ENCODE measurements at regions not wholly inside any gene's neighbourhood (a gene's known extent, or its start where the extent isn't known, plus 50 kb on each side); places are given as distances from the start of the nearest gene placed in this dataset.

DNA sequence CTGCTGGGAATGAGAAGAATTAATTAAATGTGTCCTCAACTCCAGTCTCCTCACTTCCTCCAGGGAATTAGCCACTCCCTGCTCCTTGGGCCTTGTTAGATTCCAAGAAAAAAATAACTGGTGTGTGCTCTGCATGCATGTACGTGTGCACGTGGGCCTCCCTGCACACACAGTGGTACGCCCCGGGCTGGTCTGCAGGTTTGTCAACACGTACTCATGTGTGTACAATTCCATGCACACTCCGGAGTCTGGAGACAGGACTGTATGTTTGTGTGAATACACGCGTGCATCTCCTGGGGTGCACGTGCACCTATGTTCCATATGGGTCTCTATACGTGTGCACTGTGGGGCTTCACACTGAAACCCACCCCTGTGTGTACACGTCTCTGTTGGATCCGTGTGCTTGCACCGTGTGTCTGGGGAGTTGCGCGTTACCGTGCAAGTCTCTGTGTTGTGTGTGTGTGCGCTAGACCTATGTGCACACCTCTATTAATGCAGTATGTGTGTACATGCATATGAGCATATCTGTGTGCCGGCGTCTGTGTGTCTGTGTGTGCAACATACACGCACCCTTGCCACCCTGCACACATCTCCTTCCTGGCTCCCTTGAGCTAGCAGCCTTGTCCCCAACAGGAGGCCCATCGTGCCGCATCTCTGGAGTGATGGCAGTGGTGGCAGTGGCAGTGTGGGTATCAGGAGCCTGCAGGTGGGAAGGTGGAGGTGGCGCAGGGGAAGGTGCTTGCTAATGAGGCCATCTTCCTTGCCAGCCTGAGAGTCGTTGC is 210.1 kb downstream of the TBC1D2B start:
- peaks cover 21% of the 10 kb centered on the region for H3K4me1 ChIP-seq
- no peaks in the 10 kb centered on the region for H3K36me3 ChIP-seq
- no peak overlapping the region for H2AFZ ChIP-seq (replicated peaks)
- H4K20me1 ChIP-seq (ENCODE audit: low read depth): no peaks in the 10 kb centered on the region
- H3K27ac ChIP-seq: no peak overlapping the region
- H3K9me3 Mint-ChIP-seq: no peaks in the 10 kb centered on the region
- no peak overlapping the region for H3K9ac ChIP-seq
- H3K27ac Mint-ChIP-seq: peak overlapping the region; percentile 4
- no peaks in the 10 kb centered on the region for H3K9me3 ChIP-seq (ENCODE audit: low read depth)
- H3K27me3 Mint-ChIP-seq (ENCODE audit: insufficient read depth, low read depth): no peaks in the 10 kb centered on the region
- H3K27me3 ChIP-seq: peaks cover 6% of the 10 kb centered on the region
- no peaks in the 10 kb centered on the region for H3K36me3 Mint-ChIP-seq
- H3K4me3 ChIP-seq: no peak overlapping the region
- H3K79me2 ChIP-seq (ENCODE audit: low read depth): no peaks in the 10 kb centered on the region
- H3F3A ChIP-seq (ENCODE audit: low read depth): no peaks in the 10 kb centered on the region
- H3K4me1 Mint-ChIP-seq: peaks cover 23% of the 10 kb centered on the region
- no peak for DNase-seq (ENCODE audit: low spot score)
- no peak overlapping the region for H3K4me2 ChIP-seq
- H3K4me3 Mint-ChIP-seq: peak overlapping the region; percentile 59
- TF ChIP-seq EZH2 (IDR thresholded peaks at IDR 0.05): no peak
- TF ChIP-seq, protein P1, sequence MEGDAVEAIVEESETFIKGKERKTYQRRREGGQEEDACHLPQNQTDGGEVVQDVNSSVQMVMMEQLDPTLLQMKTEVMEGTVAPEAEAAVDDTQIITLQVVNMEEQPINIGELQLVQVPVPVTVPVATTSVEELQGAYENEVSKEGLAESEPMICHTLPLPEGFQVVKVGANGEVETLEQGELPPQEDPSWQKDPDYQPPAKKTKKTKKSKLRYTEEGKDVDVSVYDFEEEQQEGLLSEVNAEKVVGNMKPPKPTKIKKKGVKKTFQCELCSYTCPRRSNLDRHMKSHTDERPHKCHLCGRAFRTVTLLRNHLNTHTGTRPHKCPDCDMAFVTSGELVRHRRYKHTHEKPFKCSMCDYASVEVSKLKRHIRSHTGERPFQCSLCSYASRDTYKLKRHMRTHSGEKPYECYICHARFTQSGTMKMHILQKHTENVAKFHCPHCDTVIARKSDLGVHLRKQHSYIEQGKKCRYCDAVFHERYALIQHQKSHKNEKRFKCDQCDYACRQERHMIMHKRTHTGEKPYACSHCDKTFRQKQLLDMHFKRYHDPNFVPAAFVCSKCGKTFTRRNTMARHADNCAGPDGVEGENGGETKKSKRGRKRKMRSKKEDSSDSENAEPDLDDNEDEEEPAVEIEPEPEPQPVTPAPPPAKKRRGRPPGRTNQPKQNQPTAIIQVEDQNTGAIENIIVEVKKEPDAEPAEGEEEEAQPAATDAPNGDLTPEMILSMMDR (IDR thresholded peaks at IDR 0.05): no peak

DNA sequence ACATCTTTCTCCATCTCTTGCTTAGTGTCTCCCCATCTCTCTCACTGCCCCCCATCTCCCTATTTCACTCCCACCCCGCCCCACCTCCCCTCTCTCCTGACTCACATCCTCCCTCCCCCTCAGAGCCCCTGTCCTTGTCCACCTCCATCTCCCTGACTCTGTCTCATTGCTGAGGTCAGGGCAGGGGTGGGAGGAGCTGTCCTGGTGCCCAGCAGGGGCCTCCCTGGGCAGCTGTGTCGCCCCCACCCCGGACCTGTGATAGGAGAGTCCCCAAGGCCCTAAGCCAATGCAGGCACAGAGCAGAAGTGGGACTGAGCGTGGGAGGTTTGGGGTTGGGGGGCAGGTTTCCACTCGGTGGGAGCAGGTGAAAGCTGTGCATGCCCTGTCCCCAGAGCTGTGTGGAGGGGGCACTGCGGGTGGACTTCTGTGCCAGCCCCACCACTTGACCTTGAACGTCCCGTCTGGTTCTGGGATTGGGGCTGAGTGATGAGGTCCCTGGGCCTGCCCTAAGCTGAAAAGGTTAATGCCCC is 210.8 kb downstream of the TBC1D2B start:
- Histone ChIP-seq H2AFZ (replicated peaks) (no peak overlapping the region), H3K27ac (no peak overlapping the region), H3K79me2 (ENCODE audit: low read depth) (no peaks in the 10 kb centered on the region), H3K4me1 (peaks cover 19% of the 10 kb centered on the region), H3K4me2 (no peak overlapping the region), H3F3A (ENCODE audit: low read depth) (no peaks in the 10 kb centered on the region), H3K36me3 (no peaks in the 10 kb centered on the region), H3K4me3 (no peak overlapping the region), H3K9me3 (ENCODE audit: low read depth) (no peaks in the 10 kb centered on the region), H3K9ac (no peak overlapping the region), H3K27me3 (peaks cover 6% of the 10 kb centered on the region), H4K20me1 (ENCODE audit: low read depth) (no peaks in the 10 kb centered on the region)
- peaks cover 23% of the 10 kb centered on the region for H3K4me1 Mint-ChIP-seq
- H3K9me3 Mint-ChIP-seq: no peaks in the 10 kb centered on the region
- H3K27ac Mint-ChIP-seq: no peak overlapping the region
- no peak for DNase-seq (ENCODE audit: low spot score)
- TF ChIP-seq EZH2phosphoT487 (IDR thresholded peaks at IDR 0.05) (no peak), EZH2 (IDR thresholded peaks at IDR 0.05) (no peak)
- TF ChIP-seq, protein P1 (IDR thresholded peaks at IDR 0.05): no peak
- H3K4me3 Mint-ChIP-seq: no peak overlapping the region
- peaks cover 1% of the 10 kb centered on the region for H3K27me3 Mint-ChIP-seq (ENCODE audit: insufficient read depth, low read depth)
- H3K36me3 Mint-ChIP-seq: no peaks in the 10 kb centered on the region

DNA sequence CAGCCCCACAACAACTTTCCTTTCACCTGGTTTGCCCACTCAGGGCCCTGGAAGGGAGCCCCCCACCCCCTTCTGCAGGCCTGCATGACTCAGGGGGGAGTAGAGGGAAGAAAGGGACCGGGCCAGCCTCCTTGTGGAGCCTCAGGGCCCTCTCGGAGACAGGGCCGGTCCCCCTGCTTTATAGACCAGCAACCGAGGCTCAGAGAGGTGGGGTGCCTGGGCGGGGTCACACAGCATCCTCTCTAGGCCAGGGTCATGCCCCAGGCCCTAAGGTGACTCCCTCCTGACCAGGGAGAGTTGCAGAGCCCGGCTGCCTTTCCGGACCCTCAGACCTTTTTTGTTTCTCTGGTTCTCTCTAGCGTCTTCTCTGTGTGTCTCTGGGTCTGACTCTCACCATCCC is 211.3 kb downstream of the TBC1D2B start:
- TF ChIP-seq, protein P1 (IDR thresholded peaks at IDR 0.05): no peak
- TF ChIP-seq EZH2phosphoT487 (IDR thresholded peaks at IDR 0.05): no peak
- Mint-ChIP-seq H3K27me3 (ENCODE audit: insufficient read depth, low read depth) (peaks cover 5% of the 10 kb centered on the region), H3K27ac (no peak overlapping the region), H3K9me3 (no peaks in the 10 kb centered on the region), H3K4me1 (peaks cover 19% of the 10 kb centered on the region), H3K36me3 (no peaks in the 10 kb centered on the region), H3K4me3 (no peak overlapping the region)
- no peaks in the 10 kb centered on the region for H3K9me3 ChIP-seq (ENCODE audit: low read depth)
- H3K27me3 ChIP-seq: peaks cover 6% of the 10 kb centered on the region
- H3K9ac ChIP-seq: no peak overlapping the region
- H3K27ac ChIP-seq: no peak overlapping the region
- no peak overlapping the region for H2AFZ ChIP-seq (replicated peaks)
- no peaks in the 10 kb centered on the region for H3F3A ChIP-seq (ENCODE audit: low read depth)
- DNase-seq (ENCODE audit: low spot score): no peak
- peaks cover 14% of the 10 kb centered on the region for H3K4me1 ChIP-seq
- H3K4me3 ChIP-seq: no peak overlapping the region
- H3K4me2 ChIP-seq: no peak overlapping the region
- no peaks in the 10 kb centered on the region for H4K20me1 ChIP-seq (ENCODE audit: low read depth)
- no peaks in the 10 kb centered on the region for H3K79me2 ChIP-seq (ENCODE audit: low read depth)
- no peaks in the 10 kb centered on the region for H3K36me3 ChIP-seq

Measured in neural progenitor cell (in vitro differentiated cells).